ENCODE measurements at regions not wholly inside any gene's neighbourhood (a gene's known extent, or its start where the extent isn't known, plus 50 kb on each side); places are given as distances from the start of the nearest gene placed in this dataset.

DNA sequence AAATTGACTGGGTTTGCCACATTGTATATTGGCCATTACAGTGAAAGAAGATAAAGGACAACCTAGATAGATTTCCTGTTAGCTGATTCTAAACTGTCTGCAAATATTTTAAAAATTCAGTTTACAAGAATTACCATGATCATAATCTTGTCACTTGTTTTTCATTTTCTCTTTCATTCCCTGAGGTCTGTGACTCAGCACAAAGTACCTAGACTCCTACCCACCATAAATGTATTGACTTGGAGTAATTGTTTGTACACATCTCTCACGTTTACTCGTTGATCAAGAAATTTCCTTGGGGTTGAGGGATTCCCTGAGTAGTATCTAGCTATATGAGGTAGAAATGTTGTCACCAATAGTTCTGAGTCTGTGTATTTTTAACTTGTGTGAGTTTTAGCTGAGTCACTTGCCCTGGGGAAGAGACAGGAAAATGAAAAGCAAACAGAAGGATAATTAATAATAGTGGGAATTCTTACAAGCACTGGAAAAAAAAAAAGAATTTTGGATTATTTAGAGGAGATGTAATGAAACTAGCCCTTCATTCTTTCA, 299.2 kb upstream of the DACH1 start:
- no peak overlapping the region for H3K27ac ChIP-seq
- no peak overlapping the region for H3K4me2 ChIP-seq
- no peak overlapping the region for H3K9ac ChIP-seq
- H3K9me3 ChIP-seq = no peaks in the 10 kb centered on the region
- H3K4me1 ChIP-seq = no peaks in the 10 kb centered on the region
- no peak for TF ChIP-seq Cebpa-rat (IDR thresholded peaks at IDR 0.05)
- H3K27me3 ChIP-seq = no peaks in the 10 kb centered on the region
- no peak overlapping the region for H3K4me3 ChIP-seq
- no peaks in the 10 kb centered on the region for H3K36me3 ChIP-seq
- no peaks in the 10 kb centered on the region for H4K20me1 ChIP-seq

DNA sequence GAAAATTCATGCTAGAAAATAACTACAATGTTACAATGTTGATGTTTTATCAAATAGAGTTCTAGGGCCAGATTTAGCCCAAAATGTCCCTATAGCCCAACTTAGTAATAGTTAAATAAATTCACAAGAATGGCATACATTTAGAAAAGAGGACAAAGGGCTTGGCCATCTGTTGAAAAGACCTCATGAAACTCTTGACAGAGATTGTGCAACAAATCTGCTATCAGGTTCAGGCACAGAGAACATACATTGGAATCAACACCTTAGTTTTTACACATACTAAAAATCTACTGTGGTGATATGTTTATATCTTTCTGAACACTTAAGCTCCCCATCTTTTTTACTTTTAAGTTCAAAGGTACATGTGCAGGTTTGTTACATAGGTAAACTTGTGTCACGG, 298.3 kb upstream of the DACH1 start:
- Histone ChIP-seq H3K9ac (no peak overlapping the region), H4K20me1 (no peaks in the 10 kb centered on the region), H3K27me3 (no peaks in the 10 kb centered on the region), H3K4me3 (no peak overlapping the region), H3K4me2 (no peak overlapping the region), H3K36me3 (no peaks in the 10 kb centered on the region), H3K4me1 (no peaks in the 10 kb centered on the region), H3K27ac (no peak overlapping the region), H3K9me3 (no peaks in the 10 kb centered on the region)
- no peak for TF ChIP-seq Cebpa-rat (IDR thresholded peaks at IDR 0.05)

DNA sequence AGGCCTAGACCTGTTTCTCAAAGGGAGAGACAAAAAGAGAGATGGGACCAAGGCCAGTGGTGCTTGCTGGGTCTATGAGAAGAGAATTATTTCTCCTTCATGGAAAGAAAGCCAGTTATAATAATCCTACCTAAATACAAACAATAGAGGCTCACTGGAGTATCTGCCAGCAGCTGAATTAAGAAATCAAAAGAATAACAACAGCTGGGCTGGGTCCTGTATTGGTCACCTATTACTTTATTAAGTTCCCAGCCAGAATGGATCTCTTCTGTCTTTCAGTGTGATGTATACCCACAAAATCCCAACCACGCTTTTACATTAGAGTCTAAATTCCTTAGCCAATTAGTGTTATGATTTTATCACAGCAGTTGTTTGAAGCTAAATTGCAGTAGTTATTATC, 297.8 kb upstream of the DACH1 start:
- H3K4me1 ChIP-seq = no peaks in the 10 kb centered on the region
- no peak overlapping the region for H3K4me3 ChIP-seq
- TF ChIP-seq Cebpa-rat (IDR thresholded peaks at IDR 0.05) = no peak
- H3K4me2 ChIP-seq = no peak overlapping the region
- H3K9me3 ChIP-seq = no peaks in the 10 kb centered on the region
- H3K9ac ChIP-seq = no peak overlapping the region
- no peak overlapping the region for H3K27ac ChIP-seq
- no peaks in the 10 kb centered on the region for H3K27me3 ChIP-seq
- no peaks in the 10 kb centered on the region for H4K20me1 ChIP-seq
- H3K36me3 ChIP-seq = no peaks in the 10 kb centered on the region

DNA sequence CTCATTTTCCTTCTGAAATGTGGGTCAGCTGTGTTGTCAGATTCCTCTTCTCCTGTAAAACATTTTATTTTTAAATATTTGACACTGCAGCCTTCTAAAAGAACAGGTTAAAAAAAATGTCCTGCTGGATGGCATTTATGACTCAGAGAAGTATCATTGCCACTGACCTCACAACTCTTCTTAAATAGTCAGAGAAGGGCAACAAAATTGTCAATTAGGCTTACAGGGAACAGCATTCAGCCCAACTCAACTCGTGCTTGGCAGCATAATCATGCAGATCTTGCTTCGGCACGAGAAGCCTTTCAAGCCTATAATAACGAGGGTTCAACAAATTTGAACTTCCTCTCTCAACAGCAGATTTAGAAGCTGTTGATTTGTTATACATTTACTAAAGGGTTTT, 296.7 kb upstream of the DACH1 start:
- no peak for TF ChIP-seq Cebpa-rat (IDR thresholded peaks at IDR 0.05)

DNA sequence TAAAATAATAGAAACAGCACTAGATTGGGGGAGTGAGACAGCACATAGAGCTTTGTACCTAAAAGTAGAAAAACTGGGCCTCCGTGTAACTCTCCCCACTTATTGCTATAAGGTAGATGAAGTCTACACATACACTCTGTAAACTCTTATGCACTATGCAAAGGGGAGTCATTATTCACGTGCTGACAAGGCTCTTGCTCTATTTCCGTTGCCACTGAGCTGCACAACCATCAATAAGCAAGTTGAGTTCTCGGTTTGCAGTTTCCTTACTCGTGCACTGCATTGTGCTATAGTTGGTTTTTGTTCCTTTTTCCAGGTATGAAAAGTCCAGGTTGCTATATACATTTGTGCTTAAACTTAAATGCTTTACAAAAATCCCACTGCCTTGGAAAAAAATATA, 294.0 kb upstream of the DACH1 start:
- H3K27ac ChIP-seq = no peak overlapping the region
- no peaks in the 10 kb centered on the region for H3K36me3 ChIP-seq
- no peak overlapping the region for H3K4me3 ChIP-seq
- H3K4me2 ChIP-seq = no peak overlapping the region
- H3K27me3 ChIP-seq = no peaks in the 10 kb centered on the region
- TF ChIP-seq Cebpa-rat (IDR thresholded peaks at IDR 0.05) = no peak
- no peak overlapping the region for H3K9ac ChIP-seq
- no peaks in the 10 kb centered on the region for H3K9me3 ChIP-seq
- no peaks in the 10 kb centered on the region for H4K20me1 ChIP-seq
- H3K4me1 ChIP-seq = no peaks in the 10 kb centered on the region

More for the DNA sequence above, 296.7 kb upstream of the DACH1 start:
- no peaks in the 10 kb centered on the region for H3K9me3 ChIP-seq
- no peaks in the 10 kb centered on the region for H4K20me1 ChIP-seq
- no peak overlapping the region for H3K9ac ChIP-seq
- H3K27ac ChIP-seq = no peak overlapping the region
- H3K36me3 ChIP-seq = no peaks in the 10 kb centered on the region
- H3K4me1 ChIP-seq = no peaks in the 10 kb centered on the region
- no peaks in the 10 kb centered on the region for H3K27me3 ChIP-seq
- H3K4me2 ChIP-seq = no peak overlapping the region
- H3K4me3 ChIP-seq = no peak overlapping the region

DNA sequence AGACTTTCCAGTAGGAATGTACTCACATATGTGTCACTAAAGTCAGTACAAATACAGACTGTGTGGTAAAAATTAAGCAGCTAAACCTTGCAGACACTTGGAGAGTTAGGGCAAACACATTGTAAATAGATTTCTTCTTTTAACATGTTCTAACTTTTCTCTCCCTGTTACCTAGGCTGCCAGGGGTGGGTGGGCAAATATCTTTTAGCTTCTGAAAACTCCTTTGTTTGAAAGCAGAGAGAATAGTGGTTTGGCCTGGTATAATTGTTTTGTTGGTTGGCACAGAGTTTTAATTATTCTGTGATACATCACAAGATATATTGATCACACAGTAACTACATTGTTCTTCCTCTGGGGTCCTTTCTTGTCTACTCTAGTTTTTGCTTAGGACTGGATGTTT, 289.8 kb upstream of the DACH1 start:
- no peak for TF ChIP-seq Cebpa-rat (IDR thresholded peaks at IDR 0.05)
- H3K4me1 ChIP-seq = no peaks in the 10 kb centered on the region
- H3K9ac ChIP-seq = no peak overlapping the region
- H3K27me3 ChIP-seq = no peaks in the 10 kb centered on the region
- H3K36me3 ChIP-seq = no peaks in the 10 kb centered on the region
- H3K27ac ChIP-seq = no peak overlapping the region
- H3K4me3 ChIP-seq = no peak overlapping the region
- H4K20me1 ChIP-seq = no peaks in the 10 kb centered on the region
- no peak overlapping the region for H3K4me2 ChIP-seq
- H3K9me3 ChIP-seq = no peaks in the 10 kb centered on the region

DNA sequence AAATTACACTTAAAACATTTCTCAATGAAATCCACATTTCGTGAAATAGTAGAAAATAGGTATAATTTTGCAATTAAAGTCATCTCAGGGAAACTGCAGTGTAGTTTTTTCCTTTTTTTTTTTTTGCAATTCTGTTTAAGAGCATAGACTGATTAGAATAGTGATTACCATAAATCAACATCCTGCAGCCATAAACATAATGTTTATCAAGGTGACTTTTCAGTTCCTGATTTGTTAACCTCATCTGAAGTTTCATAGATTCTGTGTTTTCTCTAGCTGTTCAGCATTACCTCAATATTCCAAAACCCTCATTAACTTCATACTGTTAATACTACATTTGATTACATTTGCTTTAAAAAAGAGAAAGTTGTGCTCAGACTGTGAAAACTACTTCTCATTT, 286.3 kb upstream of the DACH1 start:
- Histone ChIP-seq H4K20me1 (no peaks in the 10 kb centered on the region), H3K9me3 (no peaks in the 10 kb centered on the region), H3K9ac (no peak overlapping the region), H3K4me1 (no peaks in the 10 kb centered on the region), H3K27ac (no peak overlapping the region), H3K36me3 (no peaks in the 10 kb centered on the region), H3K4me3 (no peak overlapping the region), H3K4me2 (no peak overlapping the region), H3K27me3 (no peaks in the 10 kb centered on the region)
- no peak for TF ChIP-seq Cebpa-rat (IDR thresholded peaks at IDR 0.05)

DNA sequence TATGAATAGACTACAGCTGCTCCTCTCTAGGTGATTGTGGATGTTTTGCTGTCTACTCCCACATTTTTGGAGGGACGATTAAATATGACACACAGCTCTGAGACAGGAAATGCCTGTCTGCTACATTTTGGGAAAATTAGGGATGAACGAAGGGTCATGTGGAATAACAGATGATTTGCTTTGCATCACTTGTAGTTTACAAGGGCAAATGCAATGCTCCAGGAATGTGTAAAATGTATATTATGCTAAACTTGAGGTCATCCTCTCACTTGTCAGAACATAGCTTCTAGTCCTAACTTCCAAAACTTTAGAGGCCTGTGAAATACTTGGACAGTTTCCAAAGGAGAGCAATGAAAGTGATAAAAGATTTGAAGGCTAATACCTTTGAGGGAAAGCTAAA, 284.2 kb upstream of the DACH1 start:
- H3K9ac ChIP-seq = no peak overlapping the region
- no peak for TF ChIP-seq Cebpa-rat (IDR thresholded peaks at IDR 0.05)
- no peak overlapping the region for H3K4me2 ChIP-seq
- H3K4me3 ChIP-seq = no peak overlapping the region
- H3K27me3 ChIP-seq = no peaks in the 10 kb centered on the region
- H4K20me1 ChIP-seq = no peaks in the 10 kb centered on the region
- H3K4me1 ChIP-seq = no peaks in the 10 kb centered on the region
- no peaks in the 10 kb centered on the region for H3K36me3 ChIP-seq
- no peak overlapping the region for H3K27ac ChIP-seq
- H3K9me3 ChIP-seq = no peaks in the 10 kb centered on the region

DNA sequence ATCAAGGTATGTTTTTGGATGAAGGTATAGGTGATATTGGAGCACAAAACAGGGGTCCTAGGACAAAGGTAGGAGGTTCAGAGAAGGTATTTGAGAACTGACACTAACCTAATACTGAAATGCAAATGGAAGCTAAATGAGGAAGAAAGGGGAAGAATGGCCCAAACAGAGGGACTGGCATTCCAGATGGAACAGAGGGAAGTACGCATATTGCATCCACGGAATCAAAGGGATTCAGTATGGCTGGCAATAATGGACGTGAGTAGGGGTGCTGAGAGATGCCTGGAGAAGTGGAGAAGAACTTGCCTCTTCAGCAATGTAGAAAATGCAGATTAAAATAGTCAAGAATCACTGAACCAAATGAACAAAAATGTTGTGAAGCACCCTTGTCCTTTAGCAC, 283.5 kb upstream of the DACH1 start:
- no peak overlapping the region for H3K4me3 ChIP-seq
- no peaks in the 10 kb centered on the region for H3K36me3 ChIP-seq
- no peaks in the 10 kb centered on the region for H3K4me1 ChIP-seq
- no peaks in the 10 kb centered on the region for H3K9me3 ChIP-seq
- H3K27me3 ChIP-seq = no peaks in the 10 kb centered on the region
- no peak overlapping the region for H3K27ac ChIP-seq
- no peak overlapping the region for H3K4me2 ChIP-seq
- TF ChIP-seq Cebpa-rat (IDR thresholded peaks at IDR 0.05) = no peak
- H3K9ac ChIP-seq = no peak overlapping the region
- H4K20me1 ChIP-seq = no peaks in the 10 kb centered on the region

DNA sequence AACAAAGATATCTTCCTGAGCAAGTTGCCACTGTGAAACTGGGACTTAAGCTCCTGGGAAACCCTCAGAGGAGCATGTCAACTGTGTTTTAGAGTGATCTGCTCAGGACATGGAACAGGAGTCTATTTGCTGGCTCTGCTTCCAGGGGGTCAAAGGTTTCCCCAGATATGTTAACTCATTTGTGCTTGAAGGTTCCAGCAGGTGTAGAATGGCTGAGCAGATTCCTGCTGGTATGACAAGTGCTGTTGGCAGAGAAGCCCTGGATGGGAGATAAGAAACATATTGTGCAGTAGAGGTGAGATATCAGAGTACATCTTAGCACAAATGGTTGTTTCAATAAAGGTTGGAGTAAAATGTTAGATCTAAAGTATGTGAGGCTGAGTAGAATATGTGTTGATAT, 282.7 kb upstream of the DACH1 start:
- no peak overlapping the region for H3K4me2 ChIP-seq
- no peaks in the 10 kb centered on the region for H3K36me3 ChIP-seq
- H4K20me1 ChIP-seq = no peaks in the 10 kb centered on the region
- H3K4me1 ChIP-seq = no peaks in the 10 kb centered on the region
- no peak for TF ChIP-seq Cebpa-rat (IDR thresholded peaks at IDR 0.05)
- H3K9me3 ChIP-seq = no peaks in the 10 kb centered on the region
- H3K9ac ChIP-seq = no peak overlapping the region
- no peak overlapping the region for H3K27ac ChIP-seq
- H3K27me3 ChIP-seq = no peaks in the 10 kb centered on the region
- no peak overlapping the region for H3K4me3 ChIP-seq

DNA sequence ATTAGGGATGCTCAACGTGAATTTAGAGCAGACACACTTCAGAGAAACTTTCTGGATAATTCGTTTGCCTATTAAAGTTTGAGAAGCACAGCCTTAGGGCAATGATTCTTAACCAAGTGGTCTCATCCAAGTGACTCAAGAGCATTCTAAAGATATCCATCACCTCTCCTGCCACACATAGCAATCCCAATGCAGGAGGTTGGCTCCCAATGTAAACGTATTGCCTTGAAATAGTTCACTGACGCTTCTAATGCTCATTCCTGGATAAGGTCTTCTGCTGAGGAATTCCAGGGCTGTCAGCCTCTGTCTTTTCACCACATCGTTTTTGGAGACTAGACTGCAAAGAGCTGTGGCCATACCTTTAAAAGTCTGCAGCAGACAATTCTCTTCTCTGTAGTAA, 279.8 kb upstream of the DACH1 start:
- H3K4me3 ChIP-seq = no peak overlapping the region
- no peaks in the 10 kb centered on the region for H3K36me3 ChIP-seq
- no peak for TF ChIP-seq Cebpa-rat (IDR thresholded peaks at IDR 0.05)
- H3K4me1 ChIP-seq = no peaks in the 10 kb centered on the region
- H3K27me3 ChIP-seq = no peaks in the 10 kb centered on the region
- H3K9ac ChIP-seq = no peak overlapping the region
- no peak overlapping the region for H3K4me2 ChIP-seq
- no peaks in the 10 kb centered on the region for H4K20me1 ChIP-seq
- H3K27ac ChIP-seq = no peak overlapping the region
- no peaks in the 10 kb centered on the region for H3K9me3 ChIP-seq

All from BLaER1 (cell line).